ENCODE measurements at regions not wholly inside any gene's neighbourhood (a gene's known extent, or its start where the extent isn't known, plus 50 kb on each side); places are given as distances from the start of the nearest gene placed in this dataset.

- DNase-seq (ENCODE audit: low read depth in 1 of 2, low spot score in 1 of 2), result no peak
- H3K27ac ChIP-seq (replicated peaks), result no peak overlapping the region
- H3K4me3 ChIP-seq (replicated peaks; ENCODE audit: insufficient read depth, low read length), result no peak overlapping the region
- no peak for TF ChIP-seq REST (IDR thresholded peaks at IDR 0.05; ENCODE audit: insufficient replicate concordance, low read depth)
- TF ChIP-seq GABPA (IDR thresholded peaks at IDR 0.05; ENCODE audit: low read depth), result no peak
- no peak for TF ChIP-seq POLR2AphosphoS5 (IDR thresholded peaks at IDR 0.05; ENCODE audit: low read depth)
- no peak for TF ChIP-seq CTCF (IDR thresholded peaks at IDR 0.05; ENCODE audit: insufficient read depth, low read length)
- TF ChIP-seq SPI1 (IDR thresholded peaks at IDR 0.05; ENCODE audit: borderline replicate concordance, low read depth), result no peak
- no peaks in the 10 kb centered on the region for H3K27me3 ChIP-seq (ENCODE audit: insufficient read depth, poor library complexity, severe bottlenecking)
These were observed 192.9 kb upstream of the RIOK2 start for GRCh38 chr5:97375959-97376358.

GRCh38 chr5:97377582-97377981 lies 194.5 kb upstream of the RIOK2 start:
- TF ChIP-seq SPI1 (IDR thresholded peaks at IDR 0.05; ENCODE audit: borderline replicate concordance, low read depth) (no peak), POLR2AphosphoS5 (IDR thresholded peaks at IDR 0.05; ENCODE audit: low read depth) (no peak), CTCF (IDR thresholded peaks at IDR 0.05; ENCODE audit: insufficient read depth, low read length) (no peak), GABPA (IDR thresholded peaks at IDR 0.05; ENCODE audit: low read depth) (no peak), REST (IDR thresholded peaks at IDR 0.05; ENCODE audit: insufficient replicate concordance, low read depth) (no peak)
- no peaks in the 10 kb centered on the region for H3K27me3 ChIP-seq (ENCODE audit: insufficient read depth, poor library complexity, severe bottlenecking)
- H3K27ac ChIP-seq (replicated peaks), result no peak overlapping the region
- no peak overlapping the region for H3K4me3 ChIP-seq (replicated peaks; ENCODE audit: insufficient read depth, low read length)
- DNase-seq (ENCODE audit: low read depth in 1 of 2, low spot score in 1 of 2), result no peak

- DNase-seq (ENCODE audit: low read depth in 1 of 2, low spot score in 1 of 2), result no peak
- H3K27ac ChIP-seq (replicated peaks), result no peak overlapping the region
- TF ChIP-seq POLR2AphosphoS5 (IDR thresholded peaks at IDR 0.05; ENCODE audit: low read depth), result no peak
- TF ChIP-seq SPI1 (IDR thresholded peaks at IDR 0.05; ENCODE audit: borderline replicate concordance, low read depth), result no peak
These were observed 200.9 kb upstream of the RIOK2 start for GRCh38 chr5:97383996-97384395.

GRCh38 chr5:97388794-97389193 lies 205.7 kb upstream of the RIOK2 start:
- DNase-seq (ENCODE audit: low read depth in 1 of 2, low spot score in 1 of 2), result no peak
- Histone ChIP-seq H3K4me3 (replicated peaks; ENCODE audit: insufficient read depth, low read length) (no peak overlapping the region), H3K27me3 (ENCODE audit: insufficient read depth, poor library complexity, severe bottlenecking) (no peaks in the 10 kb centered on the region), H3K27ac (replicated peaks) (no peak overlapping the region)
- TF ChIP-seq CTCF (IDR thresholded peaks at IDR 0.05; ENCODE audit: insufficient read depth, low read length) (no peak), POLR2AphosphoS5 (IDR thresholded peaks at IDR 0.05; ENCODE audit: low read depth) (no peak), SPI1 (IDR thresholded peaks at IDR 0.05; ENCODE audit: borderline replicate concordance, low read depth) (no peak), GABPA (IDR thresholded peaks at IDR 0.05; ENCODE audit: low read depth) (no peak), REST (IDR thresholded peaks at IDR 0.05; ENCODE audit: insufficient replicate concordance, low read depth) (no peak)

More at GRCh38 chr5:97383996-97384395, 200.9 kb upstream of the RIOK2 start:
- no peaks in the 10 kb centered on the region for H3K27me3 ChIP-seq (ENCODE audit: insufficient read depth, poor library complexity, severe bottlenecking)
- H3K4me3 ChIP-seq (replicated peaks; ENCODE audit: insufficient read depth, low read length), result no peak overlapping the region
